Psoas muscle (tissue), 7 donors: ENCODE measurements at regions not wholly inside any gene's neighbourhood (a gene's known extent, or its start where the extent isn't known, plus 50 kb on each side); places are given as distances from the start of the nearest gene placed in this dataset.

ENCODE experiments used
- ATAC-seq, 4 donors: fragments of 200-7000 bp; cut with Tn5 transposase; one replicate each; pipeline ENCODE4 v1.9.1; 2020; ENCODE audit warnings: moderate library complexity in 3 of 4, mild to moderate bottlenecking in 2 of 4
- DNase-seq, 2 donors: peaks; one replicate each; pipeline ENCODE4 v3.0.0-alpha.2; 2020
- H3K27ac ChIP-seq: fragments of 200-600 bp; one replicate; pipeline ENCODE4 v1.8.0; 2022
- H3K27me3 ChIP-seq, 3 donors: fragments of 200-600 bp in 1 of 3; one replicate each; pipeline versions ENCODE4 v1.6.1 to v1.8.0; 2013 to 2022; ENCODE audit warnings: low read length in 2 of 3, mild to moderate bottlenecking in 2 of 3, moderate library complexity in 1 of 3; ENCODE audit not compliant: insufficient read depth in 3 of 3
- H3K36me3 ChIP-seq, 2 donors: fragments of 200-600 bp in 1 of 2; one replicate each; pipeline versions ENCODE4 v1.6.1 to v1.8.0; 2013 to 2022; ENCODE audit warnings: low read depth in 1 of 2, mild to moderate bottlenecking in 1 of 2, moderate library complexity in 1 of 2; ENCODE audit not compliant: insufficient read depth in 1 of 2
- H3K4me1 ChIP-seq: fragments of 200-600 bp; one replicate; pipeline ENCODE4 v1.8.0; 2022
- H3K4me3 ChIP-seq: fragments of 200-600 bp; one replicate; pipeline ENCODE4 v1.8.0; 2022; ENCODE audit warnings: mild to moderate bottlenecking
- H3K9me3 ChIP-seq: fragments of 200-600 bp; one replicate; pipeline ENCODE4 v1.8.0; 2022
- whole genome bisulfite sequencing, 3 donors: extraction: QIAGEN DNeasy Blood & Tissue Kit; methylation state at CpG; one replicate each; pipeline versions ENCODE4 v1.1.6 to v1.1.7; 2013; 5-methylcytosine and 5-hydroxymethylcytosine counted together
- intact Hi-C, 2 donors: fragments of 100-400 bp; cut with DNase I; formaldehyde crosslinking; loops; one replicate each; pipeline versions ENCODE4 v1.11.0 to v1.14.2; 2022
- TF ChIP-seq, protein P1 (sequence below): fragments of 200-600 bp; IDR thresholded peaks from one replicate; pipeline ENCODE4 v1.8.0; 2022; ENCODE audit warnings: antibody characterized with exemption
- donor health status: healthy with polysubstance abuse.
- donor health status: DM: no; HTN: no; CAD: no; lungs with moderate emphysema.
- donor health status: Bipolar disorder and iron deficiency.
- donor health status: healthy.
- donor health status: DM: yes; HTN: yes; CAD: no.
- donor health status: DM: no; HTN: no; CAD: no.
- donor health status: DM: yes; HTN: yes; CAD: no.

GRCh38 chr1:199629624-199630023 is 397.9 kb upstream of the NR5A2 start:
- no peak overlapping the region for H3K4me3 ChIP-seq
- ATAC-seq (no peak), DNase-seq (no peak)
- H3K4me1 ChIP-seq, result no peaks in the 10 kb centered on the region
- WGBS, 3 donors, result 71 to 84% (median 84%) methylated on average over 4 of the region's 4 CpGs
- no peaks in the 10 kb centered on the region for H3K9me3 ChIP-seq
- H3K27me3 ChIP-seq, result no peaks in the 10 kb centered on the region
- TF ChIP-seq, protein P1, sequence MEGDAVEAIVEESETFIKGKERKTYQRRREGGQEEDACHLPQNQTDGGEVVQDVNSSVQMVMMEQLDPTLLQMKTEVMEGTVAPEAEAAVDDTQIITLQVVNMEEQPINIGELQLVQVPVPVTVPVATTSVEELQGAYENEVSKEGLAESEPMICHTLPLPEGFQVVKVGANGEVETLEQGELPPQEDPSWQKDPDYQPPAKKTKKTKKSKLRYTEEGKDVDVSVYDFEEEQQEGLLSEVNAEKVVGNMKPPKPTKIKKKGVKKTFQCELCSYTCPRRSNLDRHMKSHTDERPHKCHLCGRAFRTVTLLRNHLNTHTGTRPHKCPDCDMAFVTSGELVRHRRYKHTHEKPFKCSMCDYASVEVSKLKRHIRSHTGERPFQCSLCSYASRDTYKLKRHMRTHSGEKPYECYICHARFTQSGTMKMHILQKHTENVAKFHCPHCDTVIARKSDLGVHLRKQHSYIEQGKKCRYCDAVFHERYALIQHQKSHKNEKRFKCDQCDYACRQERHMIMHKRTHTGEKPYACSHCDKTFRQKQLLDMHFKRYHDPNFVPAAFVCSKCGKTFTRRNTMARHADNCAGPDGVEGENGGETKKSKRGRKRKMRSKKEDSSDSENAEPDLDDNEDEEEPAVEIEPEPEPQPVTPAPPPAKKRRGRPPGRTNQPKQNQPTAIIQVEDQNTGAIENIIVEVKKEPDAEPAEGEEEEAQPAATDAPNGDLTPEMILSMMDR, result no peak
- H3K27ac ChIP-seq, result no peak overlapping the region
- intact Hi-C loops, result no loop called here
- no peaks in the 10 kb centered on the region for H3K36me3 ChIP-seq

DNA sequence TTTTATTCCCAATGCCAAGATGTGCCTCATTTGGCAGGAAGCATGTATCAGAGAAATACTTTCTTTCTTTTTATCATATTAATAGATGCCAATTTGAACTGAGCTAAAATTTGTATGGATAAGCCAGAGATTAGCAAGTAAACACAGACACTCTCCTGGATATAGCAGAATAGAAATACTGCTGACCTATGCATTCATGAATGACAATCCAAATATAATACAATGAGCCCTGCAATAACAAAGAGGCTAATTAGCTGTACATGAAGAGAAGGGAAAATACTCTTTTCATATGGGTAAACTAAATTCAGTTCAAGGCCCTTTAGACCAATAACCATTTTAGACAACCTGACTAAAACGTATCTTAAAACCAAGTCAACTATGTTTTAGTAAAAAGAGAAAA is 388.1 kb upstream of the NR5A2 start:
- Histone ChIP-seq H3K27ac (no peak overlapping the region), H3K9me3 (no peaks in the 10 kb centered on the region), H3K36me3 (no peaks in the 10 kb centered on the region), H3K4me1 (no peaks in the 10 kb centered on the region), H3K27me3 (no peaks in the 10 kb centered on the region), H3K4me3 (no peak overlapping the region)
- ATAC-seq (no peak), DNase-seq (no peak)
- intact Hi-C loops, result no loop called here
- TF ChIP-seq, protein P1, result no peak
- 76 to 87% (median 78%) methylated on average over 1 of the region's 1 CpG for WGBS, 3 donors

GRCh38 chr1:199641531-199641930 is 386.0 kb upstream of the NR5A2 start:
- no peak overlapping the region for H3K27ac ChIP-seq
- H3K27me3 ChIP-seq, result no peaks in the 10 kb centered on the region
- 77 to 81% (median 79%) methylated on average over 3 of the region's 3 CpGs for WGBS, 3 donors
- ATAC-seq (no peak), DNase-seq (no peak)
- intact Hi-C loops, result no loop called here
- no peaks in the 10 kb centered on the region for H3K36me3 ChIP-seq
- no peaks in the 10 kb centered on the region for H3K9me3 ChIP-seq
- no peak overlapping the region for H3K4me3 ChIP-seq
- TF ChIP-seq, protein P1, result no peak
- no peaks in the 10 kb centered on the region for H3K4me1 ChIP-seq

- H3K4me1 ChIP-seq, result no peaks in the 10 kb centered on the region
- intact Hi-C loops, result no loop called here
- H3K36me3 ChIP-seq, result no peaks in the 10 kb centered on the region
- DNase-seq (no peak), ATAC-seq (no peak)
- TF ChIP-seq, protein P1, result no peak
- H3K4me3 ChIP-seq, result no peak overlapping the region
- H3K9me3 ChIP-seq, result no peaks in the 10 kb centered on the region
- H3K27ac ChIP-seq, result no peak overlapping the region
- H3K27me3 ChIP-seq, result no peaks in the 10 kb centered on the region
- WGBS, 3 donors, result 21 to 50% (median 32%) methylated on average over 1 of the region's 1 CpG
Observed at GRCh38 chr1:199644912-199645311, 382.6 kb upstream of the NR5A2 start.

GRCh38 chr1:199646761-199647160 is 380.7 kb upstream of the NR5A2 start:
- no peak for ATAC-seq
- no peaks in the 10 kb centered on the region for H3K9me3 ChIP-seq
- DNase-seq, result no peak
- 36 to 71% (median 42%) methylated on average over 2 of the region's 2 CpGs for WGBS, 3 donors
- H3K36me3 ChIP-seq, result no peaks in the 10 kb centered on the region
- H3K4me1 ChIP-seq, result no peaks in the 10 kb centered on the region
- no peaks in the 10 kb centered on the region for H3K27me3 ChIP-seq
- no peak overlapping the region for H3K27ac ChIP-seq
- H3K4me3 ChIP-seq, result no peak overlapping the region
- TF ChIP-seq, protein P1, result no peak
- intact Hi-C loops, result no loop called here
